ENCODE measurements at regions not wholly inside any gene's neighbourhood (a gene's known extent, or its start where the extent isn't known, plus 50 kb on each side); places are given as distances from the start of the nearest gene placed in this dataset.
"Not testable (repeated sequence)": the region's sequence is repeated elsewhere in the genome, so short reads cannot be mapped to it uniquely, and the experiment has no call there.

DNA sequence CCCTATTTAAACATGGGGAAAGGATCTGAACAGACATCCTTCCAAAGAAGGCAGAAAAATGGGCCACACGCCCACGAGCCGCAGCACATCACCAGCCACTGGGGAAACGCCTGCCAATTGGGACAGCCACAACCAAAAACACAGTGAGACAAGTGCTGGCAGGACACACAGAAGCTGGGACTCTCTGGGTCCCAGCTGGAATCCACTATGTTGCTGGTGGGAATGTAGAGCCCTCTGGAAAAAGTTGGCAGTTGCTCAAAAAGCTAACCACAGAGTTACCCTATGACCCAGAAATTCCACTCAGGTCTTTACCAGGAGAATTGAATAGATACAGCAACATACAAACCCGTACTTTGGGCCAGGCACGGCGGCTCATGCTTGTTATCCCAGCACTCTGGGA lies 5355.6 kb upstream of the TPTE start:
- DNase-seq; in situ Hi-C loops (cut with MboI; ENCODE audit: low pct_unique_long_range_greater_than_20kb, low sequenced_read_pairs): not testable (repeated sequence)
